A549 (cell line): ENCODE measurements at regions not wholly inside any gene's neighbourhood (a gene's known extent, or its start where the extent isn't known, plus 50 kb on each side); places are given as distances from the start of the nearest gene placed in this dataset.

ENCODE experiments used
- ATAC-seq, 2 experiments: fragments of 200-7000 bp in 1 of 2; fragments of >200 bp in 1 of 2; cut with Nextera tagmentation in 1 of 2; cut with Tn5 transposase in 1 of 2; 3 replicates each; pipeline versions ENCODE4 v1.8.0 to v1.9.1; 2018 to 2020; ENCODE audit warnings: mild to moderate bottlenecking in 1 of 2, moderate library complexity in 1 of 2
- CTCF ChIA-PET: fragments of 300-600 bp; sonication (Branson Sonifier 250); formaldehyde crosslinking; extraction: SDS; loops from one replicate; lab custom pipeline; 2021; ENCODE audit warnings: antibody characterized with exemption, inconsistent platforms; lab: Yijun Ruan, JAX
- POLR2A ChIA-PET: fragments of 350-600 bp; formaldehyde crosslinking; extraction: SDS; loops from one replicate; lab custom pipeline; 2021; ENCODE audit warnings: antibody characterized with exemption, inconsistent platforms; lab: Yijun Ruan, JAX
- DNase-seq, 2 experiments: peaks; one replicate each; pipeline versions ENCODE4 v3.0.0 to v3.0.0-alpha.2; 2011 to 2016; ENCODE audit warnings: low read depth in 1 of 2, low spot score in 1 of 2
- FAIRE-seq: peaks from 2 replicates; lab custom pipeline; 2011; peaks lifted over from hg19 to GRCh38; lab: Jason Lieb, UNC
- H3K27ac ChIP-seq, 2 experiments: fragments of >200 bp; sonication (Bioruptor Twin); formaldehyde crosslinking; 3 replicates each; pipeline ENCODE4 v1.5.1; 2016 to 2017
- H3K4me1 ChIP-seq: fragments of >200 bp; sonication (Bioruptor Twin); formaldehyde crosslinking; 3 replicates; pipeline ENCODE4 v1.6.1; 2016
- H3K4me2 ChIP-seq: fragments of >200 bp; sonication (Bioruptor Twin); formaldehyde crosslinking; 3 replicates; pipeline ENCODE4 v1.6.1; 2016
- H3K4me3 ChIP-seq: fragments of >200 bp; sonication (Bioruptor Twin); formaldehyde crosslinking; 3 replicates; pipeline ENCODE4 v1.5.1; 2016
- H3K9me3 ChIP-seq: fragments of >200 bp; sonication (Bioruptor Twin); formaldehyde crosslinking; 3 replicates; pipeline ENCODE4 v1.6.1; 2016
- CBX8 ChIP-seq: fragments of 200-600 bp; sonication (generic); IDR thresholded peaks from 2 replicates; pipeline ENCODE4 v1.6.1; 2016
- CHD2 ChIP-seq: fragments of 150-350 bp; IDR thresholded peaks from 2 replicates; pipeline ENCODE4 v1.6.1; 2014; ENCODE audit warnings: low read length; ENCODE audit not compliant: partially characterized antibody
- CHD4 ChIP-seq: fragments of 200-600 bp; sonication (generic); IDR thresholded peaks from 2 replicates; pipeline ENCODE4 v1.6.1; 2016; ENCODE audit warnings: antibody characterized with exemption, mild to moderate bottlenecking, borderline replicate concordance
- EHF ChIP-seq: fragments of 250-450 bp; sonication (Bioruptor Pico); IDR thresholded peaks from 2 replicates; pipeline ENCODE4 v1.5.0; 2020; ENCODE audit warnings: mild to moderate bottlenecking
- EP300 ChIP-seq, 2 experiments: fragments of >200 bp; sonication (Bioruptor Twin); formaldehyde crosslinking; IDR thresholded peaks; 2 replicates in 1 of 2; 3 replicates in 1 of 2; pipeline ENCODE4 v1.6.1; 2016 to 2017
- ESRRA ChIP-seq: fragments of 150-350 bp; IDR thresholded peaks from 2 replicates; pipeline ENCODE4 v1.6.1; 2014; ENCODE audit warnings: mild to moderate bottlenecking, low read length, borderline replicate concordance
- FOSB ChIP-seq: fragments of 250-450 bp; sonication (Bioruptor Pico); IDR thresholded peaks from 2 replicates; pipeline ENCODE4 v1.5.0; 2020; ENCODE audit warnings: mild to moderate bottlenecking, moderate library complexity
- FOSL2 ChIP-seq, 2 experiments: fragments of 450-650 bp in 1 of 2; fragments of >200 bp in 1 of 2; sonication (Bioruptor Twin) in 1 of 2; formaldehyde crosslinking; IDR thresholded peaks; 2 replicates each; pipeline versions ENCODE4 v1.5.0 to v1.6.1; 2016 to 2020; ENCODE audit warnings: mild to moderate bottlenecking in 1 of 2, moderate library complexity in 1 of 2
- FOXS1 ChIP-seq: fragments of 250-450 bp; sonication (Bioruptor Pico); IDR thresholded peaks from 2 replicates; pipeline ENCODE4 v1.5.0; 2020; ENCODE audit warnings: mild to moderate bottlenecking, moderate library complexity
- HEYL ChIP-seq: fragments of 250-450 bp; sonication (Bioruptor Pico); IDR thresholded peaks from 2 replicates; pipeline ENCODE4 v1.8.0; 2021; ENCODE audit warnings: mild to moderate bottlenecking, moderate library complexity
- HOXB5 ChIP-seq: fragments of 250-450 bp; sonication (Bioruptor Pico); IDR thresholded peaks from 2 replicates; pipeline ENCODE4 v1.5.0; 2020; ENCODE audit warnings: mild to moderate bottlenecking, moderate library complexity
- JUN ChIP-seq, 2 experiments: fragments of >200 bp; sonication (Bioruptor Twin); formaldehyde crosslinking; IDR thresholded peaks; 2 replicates in 1 of 2; 3 replicates in 1 of 2; pipeline ENCODE4 v1.6.1; 2016 to 2017
- MAX ChIP-seq: IDR thresholded peaks from 2 replicates; pipeline ENCODE4 v1.6.1; 2012
- NFE2L2 ChIP-seq: fragments of 150-350 bp; conservative IDR thresholded peaks from 2 replicates; pipeline ENCODE4 v1.6.1; 2014; ENCODE audit warnings: low read length
- PBX3 ChIP-seq: IDR thresholded peaks from 2 replicates; pipeline ENCODE4 v1.6.1; 2012
- PHF8 ChIP-seq: fragments of 200-600 bp; sonication (generic); IDR thresholded peaks from 2 replicates; pipeline ENCODE4 v1.6.1; 2016; ENCODE audit warnings: low read depth, mild to moderate bottlenecking, antibody characterized with exemption, moderate library complexity, borderline replicate concordance
- RAD21 ChIP-seq, 2 experiments: fragments of >200 bp in 1 of 2; sonication (Bioruptor Twin) in 1 of 2; formaldehyde crosslinking in 1 of 2; IDR thresholded peaks in 1 of 2; conservative IDR thresholded peaks in 1 of 2; 2 replicates in 1 of 2; 3 replicates in 1 of 2; pipeline ENCODE4 v1.6.1; 2012 to 2018; ENCODE audit warnings: inconsistent platforms in 1 of 2
- RARB ChIP-seq: fragments of 250-450 bp; sonication (Bioruptor Pico); IDR thresholded peaks from 2 replicates; pipeline ENCODE4 v1.8.0; 2021; ENCODE audit warnings: mild to moderate bottlenecking, moderate library complexity
- REST ChIP-seq: fragments of 200-600 bp; sonication (generic); IDR thresholded peaks from 2 replicates; pipeline ENCODE4 v1.6.1; 2016; ENCODE audit warnings: antibody characterized with exemption, mild to moderate bottlenecking, moderate library complexity
- RNF2 ChIP-seq: fragments of 200-600 bp; sonication (generic); IDR thresholded peaks from 2 replicates; pipeline ENCODE4 v1.6.1; 2016; ENCODE audit warnings: low read depth, mild to moderate bottlenecking, antibody characterized with exemption, moderate library complexity, borderline replicate concordance
- SMC3 ChIP-seq: fragments of >200 bp; sonication (Bioruptor Twin); formaldehyde crosslinking; IDR thresholded peaks from 3 replicates; pipeline ENCODE4 v1.6.1; 2018; ENCODE audit warnings: inconsistent platforms
- SREBF2 ChIP-seq: fragments of 450-650 bp; IDR thresholded peaks from 2 replicates; pipeline ENCODE4 v1.6.1; 2014; ENCODE audit warnings: mild to moderate bottlenecking, moderate library complexity
- TP53 ChIP-seq: fragments of 250-450 bp; sonication (Bioruptor Pico); IDR thresholded peaks from 2 replicates; pipeline ENCODE4 v1.5.0; 2021; ENCODE audit warnings: mild to moderate bottlenecking, moderate library complexity
- ZC3H11A ChIP-seq: fragments of 450-650 bp; IDR thresholded peaks from 2 replicates; pipeline ENCODE4 v1.6.1; 2014; ENCODE audit warnings: antibody characterized with exemption, mild to moderate bottlenecking
- WGBS: methylation state at CpG from one replicate; pipeline ENCODE4 v1.1.6; 2017; ENCODE audit errors: missing lambda C conversion rate; 5-methylcytosine and 5-hydroxymethylcytosine counted together

GRCh38 chr5:143459433-143459832, 55.9 kb upstream of the NR3C1 start:
- CTCF ChIA-PET: interaction anchor here (1.3 to 1.6 kb wide), 2 partner anchors 23 to 30 kb away, joined by 3 to 5 read pairs; no protein-coding TSS in a partner anchor
- TF ChIP-seq PHF8 (no peak), ZC3H11A (no peak), CBX8 (no peak), REST (no peak), HEYL (no peak), FOXS1 (CRISPR knock-in tag) (no peak), MAX (no peak), FOSB (no peak), RAD21 (conservative IDR thresholded peaks at IDR 0.05 in 1 of 2, IDR thresholded peaks at IDR 0.05 in 1 of 2) (no peak)
- DNase-seq (no peak), ATAC-seq (no peak), FAIRE-seq (no peak)
- Histone ChIP-seq H3K4me3 (no peak overlapping the region), H3K4me1 (peaks cover 12% of the 10 kb centered on the region; the same call in 2 of the 3 replicates), H3K4me2 (no peak overlapping the region), H3K27ac (no peak overlapping the region), H3K9me3 (no peaks in the 10 kb centered on the region)
- WGBS: 94% methylated on average over 4 of the region's 4 CpGs
- POLR2A ChIA-PET: no interaction called here

GRCh38 chr5:143456952-143457547, 53.6 kb upstream of the NR3C1 start:
- Histone ChIP-seq H3K4me3 (no peak overlapping the region), H3K4me1 (peaks cover 12% of the 10 kb centered on the region; the same call in 2 of the 3 replicates), H3K27ac (peak overlapping the region; percentile 32 to 78; a peak in 4 of 6 replicates), H3K4me2 (peak overlapping the region; percentile 30), H3K9me3 (no peaks in the 10 kb centered on the region)
- 68% methylated on average over 5 of the region's 5 CpGs for WGBS
- TF ChIP-seq FOSB: no peak
- no peak for TF ChIP-seq FOSL2 (IDR thresholded peaks at IDR 0.05)
- peak; percentile 19; the same call in 1 of the 2 replicates for TF ChIP-seq FOSL2 (CRISPR knock-in tag; IDR thresholded peaks at IDR 0.05)
- CTCF ChIA-PET: interaction anchor here (0.9 kb wide), 1 partner anchor 15 kb away, joined by 5 read pairs; no protein-coding TSS in a partner anchor
- peak; percentile 25 to 46 for DNase-seq
- ATAC-seq: peak; percentile 74 to 81
- POLR2A ChIA-PET: no interaction called here
- FAIRE-seq: no peak

- ChIA-PET POLR2A (no interaction called here), CTCF (interaction anchor here (0.7 kb wide), 1 partner anchor 51 kb away, joined by 3 read pairs; no protein-coding TSS in a partner anchor)
- Histone ChIP-seq H3K4me3 (no peak overlapping the region), H3K27ac (no peak overlapping the region), H3K9me3 (no peaks in the 10 kb centered on the region), H3K4me1 (peaks cover 12% of the 10 kb centered on the region; the same call in 2 of the 3 replicates), H3K4me2 (no peak overlapping the region)
- ATAC-seq (no peak), DNase-seq (no peak), FAIRE-seq (no peak)
- WGBS: 81% methylated on average over 6 of the region's 6 CpGs
- TF ChIP-seq MAX (no peak), HOXB5 (CRISPR knock-in tag) (no peak), NFE2L2 (no peak), ESRRA (no peak), PBX3 (no peak), EHF (CRISPR knock-in tag) (no peak), JUN (IDR thresholded peaks at IDR 0.05) (no peak), TP53 (no peak), SMC3 (no peak), EP300 (IDR thresholded peaks at IDR 0.05) (no peak), RARB (no peak), REST (no peak), CHD4 (no peak), RNF2 (no peak), HEYL (no peak), SREBF2 (no peak), CHD2 (no peak)
These were observed 51.5 kb upstream of the NR3C1 start for GRCh38 chr5:143454936-143455516.
